Vagina (tissue), 2 donors: ENCODE measurements at regions not wholly inside any gene's neighbourhood (a gene's known extent, or its start where the extent isn't known, plus 50 kb on each side); places are given as distances from the start of the nearest gene placed in this dataset.

ENCODE experiments used
- DNase-seq, 2 donors: peaks; one replicate each; pipeline ENCODE4 v3.0.0-alpha.2; 2017; ENCODE audit errors: extremely low spot score in 2 of 2
- H3K27ac ChIP-seq: fragments of 200-600 bp; sonication (generic); one replicate; pipeline ENCODE4 v1.5.1; 2019
- H3K27me3 ChIP-seq: fragments of 200-600 bp; sonication (generic); one replicate; pipeline ENCODE4 v1.5.1; 2019
- H3K36me3 ChIP-seq, 2 donors: fragments of 200-600 bp; sonication (generic); one replicate each; pipeline ENCODE4 v1.5.1; 2017 to 2019
- H3K4me1 ChIP-seq: fragments of 200-600 bp; sonication (generic); one replicate; pipeline ENCODE4 v1.5.1; 2019
- H3K4me3 ChIP-seq, 2 donors: fragments of 200-600 bp; sonication (generic); 1 replicate in 1 of 2; 2 replicates in 1 of 2; pipeline ENCODE4 v1.5.1; 2016 to 2019
- H3K9me3 ChIP-seq: fragments of 200-600 bp; sonication (generic); one replicate; pipeline ENCODE4 v1.5.1; 2019
- POLR2A ChIP-seq, 2 donors: fragments of 450-650 bp; IDR thresholded peaks; one replicate each; pipeline ENCODE4 v1.6.1; 2017; ENCODE audit warnings: antibody characterized with exemption in 2 of 2, mild to moderate bottlenecking in 2 of 2, moderate library complexity in 2 of 2
- POLR2AphosphoS5 ChIP-seq, 2 donors: sonication (generic); formaldehyde crosslinking; IDR thresholded peaks; one replicate each; pipeline ENCODE4 v1.9.0; 2017; ENCODE audit warnings: antibody characterized with exemption in 2 of 2, mild to moderate bottlenecking in 2 of 2, low read depth in 1 of 2; ENCODE audit not compliant: insufficient read depth in 1 of 2
- intact Hi-C: fragments of 100-400 bp; cut with DNase I; formaldehyde crosslinking; loops from one replicate; pipeline ENCODE4 v1.15.1; 2023
- TF ChIP-seq, protein P1 (sequence below), 3 experiments: fragments of 450-650 bp in 2 of 3; fragments of 200-600 bp in 1 of 3; sonication (generic) in 1 of 3; IDR thresholded peaks; one replicate each; pipeline ENCODE4 v1.5.1; 2017 to 2019; ENCODE audit warnings: antibody characterized with exemption in 3 of 3, mild to moderate bottlenecking in 2 of 3, moderate library complexity in 2 of 3

DNA sequence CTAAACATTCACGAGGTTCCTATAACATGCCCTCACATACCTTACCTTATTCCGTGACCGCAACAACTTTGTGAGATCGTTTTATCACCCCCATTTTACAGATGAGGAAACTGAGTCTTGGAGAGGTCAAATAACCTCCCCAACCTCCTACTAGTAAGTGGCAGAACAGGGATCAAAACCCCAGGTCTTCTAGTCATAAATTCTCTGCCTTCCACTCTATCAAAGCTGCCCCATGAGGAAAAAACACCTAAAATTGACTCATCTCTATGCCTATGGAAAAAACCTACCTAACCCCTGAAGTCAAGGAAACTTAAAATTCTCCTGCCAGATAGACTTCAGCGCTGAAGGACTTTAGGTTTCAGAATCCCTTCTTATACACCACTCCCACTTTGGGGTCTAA, 69.5 kb upstream of the ERRFI1 start:
- no peak overlapping the region for H3K4me3 ChIP-seq
- H3K36me3 ChIP-seq, result no peaks in the 10 kb centered on the region
- no peaks in the 10 kb centered on the region for H3K27me3 ChIP-seq
- no peaks in the 10 kb centered on the region for H3K9me3 ChIP-seq
- no peak for DNase-seq
- TF ChIP-seq POLR2AphosphoS5 (IDR thresholded peaks at IDR 0.05; ENCODE audit: insufficient read depth in 1 of 2, low read depth in 1 of 2), result no peak
- TF ChIP-seq, protein P1, sequence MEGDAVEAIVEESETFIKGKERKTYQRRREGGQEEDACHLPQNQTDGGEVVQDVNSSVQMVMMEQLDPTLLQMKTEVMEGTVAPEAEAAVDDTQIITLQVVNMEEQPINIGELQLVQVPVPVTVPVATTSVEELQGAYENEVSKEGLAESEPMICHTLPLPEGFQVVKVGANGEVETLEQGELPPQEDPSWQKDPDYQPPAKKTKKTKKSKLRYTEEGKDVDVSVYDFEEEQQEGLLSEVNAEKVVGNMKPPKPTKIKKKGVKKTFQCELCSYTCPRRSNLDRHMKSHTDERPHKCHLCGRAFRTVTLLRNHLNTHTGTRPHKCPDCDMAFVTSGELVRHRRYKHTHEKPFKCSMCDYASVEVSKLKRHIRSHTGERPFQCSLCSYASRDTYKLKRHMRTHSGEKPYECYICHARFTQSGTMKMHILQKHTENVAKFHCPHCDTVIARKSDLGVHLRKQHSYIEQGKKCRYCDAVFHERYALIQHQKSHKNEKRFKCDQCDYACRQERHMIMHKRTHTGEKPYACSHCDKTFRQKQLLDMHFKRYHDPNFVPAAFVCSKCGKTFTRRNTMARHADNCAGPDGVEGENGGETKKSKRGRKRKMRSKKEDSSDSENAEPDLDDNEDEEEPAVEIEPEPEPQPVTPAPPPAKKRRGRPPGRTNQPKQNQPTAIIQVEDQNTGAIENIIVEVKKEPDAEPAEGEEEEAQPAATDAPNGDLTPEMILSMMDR (IDR thresholded peaks at IDR 0.05), result no peak
- no peak for TF ChIP-seq POLR2A (IDR thresholded peaks at IDR 0.05)
- H3K27ac ChIP-seq, result peak overlapping the region; percentile 90
- intact Hi-C loops, result no loop called here
- H3K4me1 ChIP-seq, result peaks cover 45% of the 10 kb centered on the region

DNA sequence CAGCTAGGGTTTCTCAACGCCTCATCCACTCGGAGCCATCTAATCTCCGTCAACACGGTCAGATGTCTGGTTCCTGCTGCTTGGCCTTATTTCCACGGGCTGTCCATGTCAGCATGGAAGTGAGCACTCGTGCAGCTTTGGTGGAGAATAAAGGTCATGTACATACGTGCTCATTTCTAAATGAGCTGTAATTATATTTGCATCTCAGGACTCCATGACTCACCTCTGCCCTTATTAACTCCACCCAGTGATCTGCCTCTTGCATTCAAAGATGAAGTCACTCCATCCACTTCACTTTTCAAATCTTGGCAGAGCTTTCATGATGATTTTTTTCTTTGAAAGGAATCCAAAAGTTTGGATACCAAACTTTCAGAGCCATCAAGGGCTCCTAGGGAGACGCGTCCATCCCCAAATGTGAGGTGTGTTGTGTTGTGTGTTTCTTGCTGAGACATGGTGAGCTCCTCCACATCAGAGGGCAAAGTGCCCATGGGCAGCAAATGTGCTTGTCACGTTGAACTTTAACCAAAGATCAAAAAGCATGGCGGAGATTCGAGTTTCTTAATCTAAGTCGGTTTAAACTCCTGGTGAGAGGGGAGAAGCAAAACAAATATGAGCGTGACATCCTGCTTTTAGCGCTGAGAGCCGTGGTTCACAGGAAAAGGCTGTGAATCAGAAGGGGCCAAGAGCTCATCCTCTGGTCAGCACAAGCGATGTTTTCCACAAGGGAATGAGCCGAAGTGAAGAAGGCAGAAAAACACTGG, 68.6 kb upstream of the ERRFI1 start:
- Histone ChIP-seq H3K36me3 (no peaks in the 10 kb centered on the region), H3K27ac (no peak overlapping the region), H3K4me1 (peaks cover 52% of the 10 kb centered on the region), H3K9me3 (no peaks in the 10 kb centered on the region), H3K27me3 (no peaks in the 10 kb centered on the region), H3K4me3 (no peak overlapping the region)
- DNase-seq, result no peak
- intact Hi-C loops, result no loop called here
- TF ChIP-seq, protein P1 (IDR thresholded peaks at IDR 0.05), result no peak
- TF ChIP-seq POLR2A (IDR thresholded peaks at IDR 0.05) (no peak), POLR2AphosphoS5 (IDR thresholded peaks at IDR 0.05; ENCODE audit: insufficient read depth in 1 of 2, low read depth in 1 of 2) (no peak)

DNA sequence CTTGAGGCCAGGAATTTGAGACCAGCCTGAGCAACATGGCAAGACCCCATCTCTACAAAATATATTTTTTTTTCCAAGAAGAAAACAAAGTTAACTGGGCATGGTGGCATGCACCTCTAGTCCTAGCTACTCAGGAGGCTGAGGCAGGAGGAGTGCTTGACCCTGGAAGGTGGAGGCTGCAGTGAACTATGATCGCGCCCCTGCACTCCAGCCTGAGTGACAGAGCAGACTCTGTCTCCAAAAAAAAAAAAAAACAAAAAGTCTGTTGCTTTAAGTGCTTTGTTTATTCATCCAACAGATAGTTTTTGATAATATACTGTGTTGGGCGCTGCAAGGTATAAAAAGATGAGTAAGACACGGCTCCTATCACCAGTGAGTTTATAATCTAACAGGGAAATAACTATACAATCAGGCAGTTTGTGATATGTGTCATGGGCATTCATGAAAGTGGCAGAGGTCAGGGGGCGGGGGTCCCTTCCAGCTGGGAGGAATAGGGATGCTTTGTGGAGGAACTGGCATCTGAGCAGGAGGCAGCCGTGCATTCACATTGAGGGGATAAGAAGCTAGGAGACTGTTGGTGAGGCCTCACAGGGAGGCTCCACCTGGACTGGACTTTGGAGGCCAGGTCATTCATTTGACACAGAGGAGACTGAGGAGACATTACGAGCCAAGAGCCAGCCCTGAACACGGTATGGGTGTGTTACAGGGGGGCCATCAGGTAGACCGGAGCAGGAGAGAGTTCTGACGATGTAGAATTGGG, 67.3 kb upstream of the ERRFI1 start:
- intact Hi-C loops, result no loop called here
- H3K27me3 ChIP-seq, result no peaks in the 10 kb centered on the region
- TF ChIP-seq POLR2AphosphoS5 (IDR thresholded peaks at IDR 0.05; ENCODE audit: insufficient read depth in 1 of 2, low read depth in 1 of 2) (no peak), POLR2A (IDR thresholded peaks at IDR 0.05) (no peak)
- TF ChIP-seq, protein P1 (IDR thresholded peaks at IDR 0.05), result no peak
- H3K9me3 ChIP-seq, result no peaks in the 10 kb centered on the region
- H3K4me1 ChIP-seq, result peaks cover 52% of the 10 kb centered on the region
- H3K27ac ChIP-seq, result no peak overlapping the region
- no peak for DNase-seq
- H3K4me3 ChIP-seq, result no peak overlapping the region
- no peaks in the 10 kb centered on the region for H3K36me3 ChIP-seq

DNA sequence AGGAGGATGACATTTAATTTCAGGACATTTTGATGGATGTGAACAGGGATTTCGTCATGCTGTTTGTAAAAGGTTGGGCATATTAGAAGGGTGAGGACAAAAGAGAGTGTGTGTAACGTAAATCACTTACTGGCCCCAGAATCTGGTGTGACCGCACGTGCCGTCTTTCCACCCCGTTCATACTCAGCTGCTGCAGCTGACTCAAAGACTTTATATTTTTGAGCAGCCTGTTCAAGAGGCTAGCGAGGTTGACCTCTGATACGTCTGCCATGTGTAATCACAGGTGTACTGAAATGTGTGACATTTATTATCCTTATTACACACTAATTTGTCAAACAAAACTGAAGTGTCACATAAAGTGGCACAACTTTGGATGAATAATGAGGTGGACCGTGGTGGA, 66.5 kb upstream of the ERRFI1 start:
- Histone ChIP-seq H3K9me3 (no peaks in the 10 kb centered on the region), H3K4me3 (no peak overlapping the region), H3K36me3 (no peaks in the 10 kb centered on the region), H3K27ac (no peak overlapping the region), H3K27me3 (no peaks in the 10 kb centered on the region), H3K4me1 (peaks cover 45% of the 10 kb centered on the region)
- TF ChIP-seq, protein P1 (IDR thresholded peaks at IDR 0.05), result no peak
- DNase-seq, result no peak
- intact Hi-C loops, result no loop called here

DNA sequence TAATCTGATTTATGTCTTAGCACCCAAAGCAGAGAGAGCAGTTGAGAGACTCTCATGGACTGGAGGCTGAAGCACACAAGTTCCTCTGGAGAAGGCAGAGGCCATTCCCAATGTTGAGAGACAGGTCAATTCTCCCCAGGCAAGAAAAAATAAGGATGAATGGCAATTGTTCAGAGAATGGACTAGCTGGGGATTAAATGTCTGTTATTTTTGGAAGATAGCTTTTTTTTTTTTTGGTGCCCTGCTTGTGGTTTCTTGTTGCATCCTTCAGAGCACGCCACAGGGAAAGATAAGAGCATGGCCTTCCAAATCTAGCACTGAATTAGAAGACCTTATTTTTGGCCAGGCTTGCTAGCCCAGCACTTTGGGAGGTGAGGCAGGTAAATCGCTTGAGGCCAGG, 65.6 kb upstream of the ERRFI1 start:
- Histone ChIP-seq H3K36me3 (no peaks in the 10 kb centered on the region), H3K27ac (no peak overlapping the region), H3K4me1 (peaks cover 35% of the 10 kb centered on the region), H3K9me3 (no peaks in the 10 kb centered on the region), H3K4me3 (no peak overlapping the region), H3K27me3 (no peaks in the 10 kb centered on the region)
- TF ChIP-seq POLR2A (IDR thresholded peaks at IDR 0.05) (no peak), POLR2AphosphoS5 (IDR thresholded peaks at IDR 0.05; ENCODE audit: insufficient read depth in 1 of 2, low read depth in 1 of 2) (no peak)
- TF ChIP-seq, protein P1 (IDR thresholded peaks at IDR 0.05), result no peak
- intact Hi-C loops, result no loop called here
- DNase-seq, result no peak
